WERI-Rb-1 (cell line): ENCODE measurements at regions not wholly inside any gene's neighbourhood (a gene's known extent, or its start where the extent isn't known, plus 50 kb on each side); places are given as distances from the start of the nearest gene placed in this dataset.
"Not testable (repeated sequence)": the region's sequence is repeated elsewhere in the genome, so short reads cannot be mapped to it uniquely, and the experiment has no call there.

Experiments
- DNase-seq: peaks from one replicate; pipeline ENCODE4 v3.0.0-alpha.2; 2020
- H3K27ac ChIP-seq: fragments of 250-450 bp; sonication (Bioruptor Pico); 2 replicates; pipeline ENCODE4 v1.5.1; 2020; ENCODE audit warnings: mild to moderate bottlenecking, moderate library complexity
- H3K27me3 ChIP-seq: fragments of 250-450 bp; sonication (Bioruptor Pico); 2 replicates; pipeline ENCODE4 v1.5.1; 2021; ENCODE audit warnings: mild to moderate bottlenecking, low read depth, moderate library complexity; ENCODE audit not compliant: insufficient read depth, severe bottlenecking
- H3K36me3 ChIP-seq: fragments of 250-450 bp; sonication (Bioruptor Pico); 2 replicates; pipeline ENCODE4 v1.5.1; 2020; ENCODE audit warnings: mild to moderate bottlenecking, moderate library complexity
- H3K4me3 ChIP-seq: 2 replicates; pipeline ENCODE4 v1.5.1; 2011; ENCODE audit warnings: low read depth, mild to moderate bottlenecking, control low read depth, low read length
- H3K9me3 ChIP-seq: fragments of 250-450 bp; sonication (Bioruptor Pico); 2 replicates; pipeline ENCODE4 v1.5.1; 2021; ENCODE audit warnings: mild to moderate bottlenecking, moderate library complexity; ENCODE audit not compliant: severe bottlenecking
- CTCF ChIP-seq: IDR thresholded peaks from 2 replicates; pipeline ENCODE4 v1.5.1; 2011; ENCODE audit warnings: low read depth, mild to moderate bottlenecking, control low read depth, inconsistent platforms, low read length

GRCh38 chr14:44732144-44732543 is 225.1 kb upstream of the FSCB start:
- peaks cover 66% of the 10 kb centered on the region for H3K27me3 ChIP-seq
- no peaks in the 10 kb centered on the region for H3K9me3 ChIP-seq
- no peaks in the 10 kb centered on the region for H3K36me3 ChIP-seq
- no peak for TF ChIP-seq CTCF
- no peak overlapping the region for H3K4me3 ChIP-seq
- DNase-seq: no peak
- H3K27ac ChIP-seq: no peak overlapping the region

GRCh38 chr14:44730860-44731259 is 223.8 kb upstream of the FSCB start:
- H3K27ac ChIP-seq: no peak overlapping the region
- no peak for TF ChIP-seq CTCF
- DNase-seq: no peak
- no peaks in the 10 kb centered on the region for H3K9me3 ChIP-seq
- no peak overlapping the region for H3K4me3 ChIP-seq
- no peaks in the 10 kb centered on the region for H3K36me3 ChIP-seq
- H3K27me3 ChIP-seq: peaks cover 67% of the 10 kb centered on the region

GRCh38 chr14:44721395-44721794 is 214.3 kb upstream of the FSCB start:
- DNase-seq, H3K9me3 ChIP-seq, H3K4me3 ChIP-seq, H3K27ac ChIP-seq, H3K36me3 ChIP-seq: not testable (repeated sequence)
- H3K27me3 ChIP-seq: peaks cover 25% of the 10 kb centered on the region

DNA sequence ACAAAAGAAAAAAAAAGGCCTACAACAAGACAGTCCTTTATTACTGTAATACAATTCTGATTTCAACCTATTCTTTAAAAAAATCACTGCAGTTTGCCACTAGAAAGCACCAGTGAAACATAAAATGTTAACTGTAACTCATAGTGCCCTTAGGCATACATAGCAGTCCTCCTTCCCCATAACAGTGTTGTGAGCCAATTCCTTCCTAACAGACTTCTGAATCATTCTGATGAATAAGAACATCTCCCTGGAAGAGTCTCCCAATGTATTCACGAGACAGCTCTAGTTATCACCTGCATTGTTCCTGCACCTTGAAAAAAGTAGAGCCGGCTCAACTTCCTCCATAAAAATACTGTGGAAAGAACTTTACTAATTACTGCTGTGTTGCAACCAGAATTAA is 213.6 kb upstream of the FSCB start:
- H3K9me3 ChIP-seq: peaks cover 3% of the 10 kb centered on the region
- no peak for DNase-seq
- no peaks in the 10 kb centered on the region for H3K36me3 ChIP-seq
- H3K27ac ChIP-seq: no peak overlapping the region
- no peak overlapping the region for H3K4me3 ChIP-seq
- H3K27me3 ChIP-seq: peaks cover 24% of the 10 kb centered on the region
- no peak for TF ChIP-seq CTCF

- H3K27ac ChIP-seq: no peak overlapping the region
- DNase-seq: no peak
- no peak for TF ChIP-seq CTCF
- H3K4me3 ChIP-seq: no peak overlapping the region
- no peaks in the 10 kb centered on the region for H3K9me3 ChIP-seq
- H3K36me3 ChIP-seq: no peaks in the 10 kb centered on the region
- H3K27me3 ChIP-seq: peaks cover 37% of the 10 kb centered on the region
Observed at GRCh38 chr14:44712024-44712815, 205.1 kb upstream of the FSCB start.

GRCh38 chr14:44701563-44702263 is 194.6 kb upstream of the FSCB start:
- Histone ChIP-seq H3K27ac (no peak overlapping the region), H3K27me3 (peaks cover 15% of the 10 kb centered on the region), H3K4me3 (no peak overlapping the region), H3K9me3 (no peaks in the 10 kb centered on the region), H3K36me3 (no peaks in the 10 kb centered on the region)
- TF ChIP-seq CTCF: no peak
- DNase-seq: no peak
